ENCODE measurements at regions not wholly inside any gene's neighbourhood (a gene's known extent, or its start where the extent isn't known, plus 50 kb on each side); places are given as distances from the start of the nearest gene placed in this dataset.

DNA sequence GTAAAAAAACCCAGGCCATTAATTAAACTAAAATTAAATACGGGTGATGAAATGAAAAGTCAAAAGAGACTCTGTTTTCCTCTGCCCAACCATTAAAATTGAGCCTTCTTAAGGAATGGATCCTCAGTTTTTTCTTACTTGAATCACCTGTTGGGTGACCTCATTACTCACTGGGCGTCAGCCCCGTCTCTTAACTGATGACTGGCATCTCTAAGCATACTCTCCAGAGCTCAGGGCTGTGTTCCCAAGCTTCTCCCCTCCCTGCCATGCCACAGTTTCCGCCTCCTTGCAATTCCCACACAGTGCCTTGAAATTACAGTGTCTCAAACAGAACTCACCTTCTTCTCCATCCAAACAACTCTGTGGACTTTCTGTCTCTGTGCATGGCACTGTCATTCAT, 421.1 kb upstream of the CELF4 start:
- TF ChIP-seq, protein P1, sequence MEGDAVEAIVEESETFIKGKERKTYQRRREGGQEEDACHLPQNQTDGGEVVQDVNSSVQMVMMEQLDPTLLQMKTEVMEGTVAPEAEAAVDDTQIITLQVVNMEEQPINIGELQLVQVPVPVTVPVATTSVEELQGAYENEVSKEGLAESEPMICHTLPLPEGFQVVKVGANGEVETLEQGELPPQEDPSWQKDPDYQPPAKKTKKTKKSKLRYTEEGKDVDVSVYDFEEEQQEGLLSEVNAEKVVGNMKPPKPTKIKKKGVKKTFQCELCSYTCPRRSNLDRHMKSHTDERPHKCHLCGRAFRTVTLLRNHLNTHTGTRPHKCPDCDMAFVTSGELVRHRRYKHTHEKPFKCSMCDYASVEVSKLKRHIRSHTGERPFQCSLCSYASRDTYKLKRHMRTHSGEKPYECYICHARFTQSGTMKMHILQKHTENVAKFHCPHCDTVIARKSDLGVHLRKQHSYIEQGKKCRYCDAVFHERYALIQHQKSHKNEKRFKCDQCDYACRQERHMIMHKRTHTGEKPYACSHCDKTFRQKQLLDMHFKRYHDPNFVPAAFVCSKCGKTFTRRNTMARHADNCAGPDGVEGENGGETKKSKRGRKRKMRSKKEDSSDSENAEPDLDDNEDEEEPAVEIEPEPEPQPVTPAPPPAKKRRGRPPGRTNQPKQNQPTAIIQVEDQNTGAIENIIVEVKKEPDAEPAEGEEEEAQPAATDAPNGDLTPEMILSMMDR (conservative IDR thresholded peaks at IDR 0.05; ENCODE audit: low read length) = no peak
- TF ChIP-seq EZH2phosphoT487 (IDR thresholded peaks at IDR 0.05; ENCODE audit: borderline replicate concordance, low read depth, low read length) = no peak
